Spleen (tissue), 11 donors: ENCODE measurements at regions not wholly inside any gene's neighbourhood (a gene's known extent, or its start where the extent isn't known, plus 50 kb on each side); places are given as distances from the start of the nearest gene placed in this dataset.

Experiments
- DNase-seq: peaks from one replicate; pipeline ENCODE4 v3.0.0-alpha.2; 2020
- H3K27ac ChIP-seq, 8 donors: fragments of 200-600 bp; sonication (generic) in 7 of 8; 1 replicate in 4 of 8; 2 replicates in 4 of 8; pipeline versions ENCODE4 v1.5.0 to v1.8.0; 2016 to 2021; ENCODE audit warnings: inconsistent platforms in 4 of 8, mild to moderate bottlenecking in 4 of 8, moderate library complexity in 1 of 8
- H3K27me3 ChIP-seq, 7 donors: fragments of 200-600 bp; sonication (generic) in 6 of 7; replicated peaks in 1 of 7; 1 replicate in 4 of 7; 2 replicates in 3 of 7; pipeline versions ENCODE4 v1.5.0 to v1.8.0; 2016 to 2021; ENCODE audit warnings: inconsistent platforms in 3 of 7, mild to moderate bottlenecking in 1 of 7
- H3K36me3 ChIP-seq, 6 donors: fragments of 200-600 bp; sonication (generic) in 5 of 6; 1 replicate in 4 of 6; 2 replicates in 2 of 6; pipeline versions ENCODE4 v1.5.0 to v1.8.0; 2016 to 2021; ENCODE audit warnings: inconsistent platforms in 2 of 6
- H3K4me1 ChIP-seq, 6 donors: fragments of 200-600 bp; sonication (generic) in 5 of 6; 1 replicate in 3 of 6; 2 replicates in 3 of 6; pipeline versions ENCODE4 v1.5.0 to v1.8.0; 2016 to 2021; ENCODE audit warnings: inconsistent platforms in 3 of 6
- H3K4me3 ChIP-seq, 8 donors: fragments of 200-600 bp; sonication (generic) in 7 of 8; 1 replicate in 4 of 8; 2 replicates in 4 of 8; pipeline versions ENCODE4 v1.5.0 to v1.8.0; 2016 to 2021; ENCODE audit warnings: inconsistent platforms in 4 of 8, mild to moderate bottlenecking in 4 of 8, moderate library complexity in 2 of 8
- H3K9me3 ChIP-seq, 8 donors: fragments of 200-600 bp; sonication (generic) in 7 of 8; 1 replicate in 4 of 8; 2 replicates in 4 of 8; pipeline versions ENCODE4 v1.5.0 to v1.8.0; 2016 to 2021; ENCODE audit warnings: inconsistent platforms in 4 of 8
- CTCF ChIP-seq, 11 experiments: fragments of 200-600 bp in 7 of 11; fragments of 450-650 bp in 4 of 11; sonication (generic) in 4 of 11; IDR thresholded peaks in 8 of 11; conservative IDR thresholded peaks in 3 of 11; 1 replicate in 7 of 11; 2 replicates in 4 of 11; pipeline versions ENCODE4 v1.4.0 to v1.8.0; 2016 to 2021; ENCODE audit warnings: antibody characterized with exemption in 11 of 11, inconsistent platforms in 4 of 11, mild to moderate bottlenecking in 1 of 11
- POLR2A ChIP-seq, 3 donors: fragments of 450-650 bp; IDR thresholded peaks; one replicate each; pipeline ENCODE4 v1.5.1; 2017; ENCODE audit warnings: antibody characterized with exemption in 3 of 3, mild to moderate bottlenecking in 1 of 3
- POLR2AphosphoS5 ChIP-seq, 3 donors: sonication (generic); formaldehyde crosslinking; IDR thresholded peaks; one replicate each; pipeline ENCODE4 v1.5.1; 2017; ENCODE audit warnings: antibody characterized with exemption in 3 of 3
- WGBS, 5 donors: extraction: QIAGEN DNeasy Blood & Tissue Kit in 3 of 5; methylation state at CpG; one replicate each; pipeline versions ENCODE4 v1.1.5 to v1.1.7; 2013 to 2018; 5-methylcytosine and 5-hydroxymethylcytosine counted together
- intact Hi-C: fragments of 100-400 bp; cut with DNase I; formaldehyde crosslinking; loops from one replicate; pipeline ENCODE4 v1.15.0; 2023; ENCODE audit warnings: low total_unique reads
- donor health status: healthy with polysubstance abuse.
- donor health status: DM: no; HTN: no; CAD: no; lungs with moderate emphysema.
- donor health status: DM: no; HTN: no; CAD: no.
- donor health status: Bipolar disorder and iron deficiency.
- donor health status: healthy.
- donor health status: DM: no; HTN: no; CAD: no.
- donor health status: DM: yes; HTN: yes; CAD: no.

GRCh38 chr13:104757712-104758111 lies 1691.5 kb upstream of the SLC10A2 start:
- no peak for DNase-seq
- intact Hi-C loops = no loop called here
- Histone ChIP-seq H3K36me3 (no peaks in the 10 kb centered on the region), H3K27ac (no peak overlapping the region), H3K27me3 (no peaks in the 10 kb centered on the region), H3K4me3 (no peak overlapping the region), H3K4me1 (no peaks in the 10 kb centered on the region), H3K9me3 (no peaks in the 10 kb centered on the region)
- 76 to 91% (median 87%) methylated on average over 3 of the region's 3 CpGs for WGBS, 5 donors
- TF ChIP-seq POLR2AphosphoS5 (IDR thresholded peaks at IDR 0.05) = no peak
- TF ChIP-seq CTCF (IDR thresholded peaks at IDR 0.05 in 8 of 11, conservative IDR thresholded peaks at IDR 0.05 in 3 of 11) = no peak
- TF ChIP-seq POLR2A (IDR thresholded peaks at IDR 0.05) = no peak

GRCh38 chr13:104750377-104750776 lies 1684.2 kb upstream of the SLC10A2 start:
- DNase-seq = no peak
- no peak overlapping the region for H3K27ac ChIP-seq
- H3K4me3 ChIP-seq = no peak overlapping the region
- no peaks in the 10 kb centered on the region for H3K4me1 ChIP-seq
- intact Hi-C loops = no loop called here
- no peaks in the 10 kb centered on the region for H3K27me3 ChIP-seq
- H3K9me3 ChIP-seq = no peaks in the 10 kb centered on the region
- no peaks in the 10 kb centered on the region for H3K36me3 ChIP-seq
- no peak for TF ChIP-seq POLR2AphosphoS5 (IDR thresholded peaks at IDR 0.05)
- no peak for TF ChIP-seq CTCF (IDR thresholded peaks at IDR 0.05 in 8 of 11, conservative IDR thresholded peaks at IDR 0.05 in 3 of 11)
- 91 to 100% (median 95%) methylated on average over 2 of the region's 2 CpGs for WGBS, 5 donors

- intact Hi-C loops = no loop called here
- WGBS, 5 donors = 72 to 84% (median 78%) methylated on average over 7 of the region's 7 CpGs
- Histone ChIP-seq H3K4me1 (no peaks in the 10 kb centered on the region), H3K4me3 (no peak overlapping the region), H3K27me3 (no peaks in the 10 kb centered on the region), H3K27ac (no peak overlapping the region), H3K9me3 (no peaks in the 10 kb centered on the region), H3K36me3 (no peaks in the 10 kb centered on the region)
- no peak for DNase-seq
- TF ChIP-seq CTCF (IDR thresholded peaks at IDR 0.05 in 8 of 11, conservative IDR thresholded peaks at IDR 0.05 in 3 of 11) (no peak), POLR2AphosphoS5 (IDR thresholded peaks at IDR 0.05) (no peak), POLR2A (IDR thresholded peaks at IDR 0.05) (no peak)
Observed at GRCh38 chr13:104740641-104741222, 1674.5 kb upstream of the SLC10A2 start.

- WGBS, 5 donors = 79 to 90% (median 86%) methylated on average over 6 of the region's 6 CpGs
- TF ChIP-seq CTCF (IDR thresholded peaks at IDR 0.05 in 8 of 11, conservative IDR thresholded peaks at IDR 0.05 in 3 of 11) = no peak
- TF ChIP-seq POLR2AphosphoS5 (IDR thresholded peaks at IDR 0.05) = no peak
- TF ChIP-seq POLR2A (IDR thresholded peaks at IDR 0.05) = no peak
- DNase-seq = no peak
- H3K4me1 ChIP-seq = no peaks in the 10 kb centered on the region
- intact Hi-C loops = no loop called here
- H3K9me3 ChIP-seq = no peaks in the 10 kb centered on the region
- H3K27me3 ChIP-seq = no peaks in the 10 kb centered on the region
- H3K27ac ChIP-seq = no peak overlapping the region
- no peak overlapping the region for H3K4me3 ChIP-seq
- H3K36me3 ChIP-seq = no peaks in the 10 kb centered on the region
Observed at GRCh38 chr13:104737713-104738112, 1671.5 kb upstream of the SLC10A2 start.
